SKM-1 treated with dmso at 0.1 percent for 144 hours (cell line): ENCODE measurements at regions not wholly inside any gene's neighbourhood (a gene's known extent, or its start where the extent isn't known, plus 50 kb on each side); places are given as distances from the start of the nearest gene placed in this dataset.
"Not testable (repeated sequence)": the region's sequence is repeated elsewhere in the genome, so short reads cannot be mapped to it uniquely, and the experiment has no call there.

ENCODE experiments used
- DNase-seq: peaks from one replicate; lab custom pipeline; 2025; ENCODE audit not compliant: unreplicated experiment; lab: John Stamatoyannopoulos, UW

DNA sequence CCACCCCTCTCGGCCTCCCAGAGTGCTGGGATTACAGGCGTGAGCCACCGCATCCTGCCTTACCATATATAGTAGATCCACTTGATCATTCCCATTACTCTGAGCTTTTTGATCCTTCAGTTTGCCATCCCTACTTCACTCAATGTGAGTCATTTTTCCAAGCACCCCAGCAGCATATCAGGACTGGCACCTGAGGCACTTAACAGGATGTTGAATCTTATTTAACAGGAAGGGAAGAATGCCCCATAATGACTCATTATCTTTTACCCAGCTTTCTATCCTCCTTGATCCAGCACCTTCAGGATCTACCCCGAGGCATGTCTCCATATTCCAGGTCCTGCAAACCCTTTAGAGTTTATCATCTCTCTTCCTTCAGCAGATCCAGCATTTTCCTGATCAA is 84.9 kb upstream of the CMKLR1 start:
- DNase-seq: no peak

DNA sequence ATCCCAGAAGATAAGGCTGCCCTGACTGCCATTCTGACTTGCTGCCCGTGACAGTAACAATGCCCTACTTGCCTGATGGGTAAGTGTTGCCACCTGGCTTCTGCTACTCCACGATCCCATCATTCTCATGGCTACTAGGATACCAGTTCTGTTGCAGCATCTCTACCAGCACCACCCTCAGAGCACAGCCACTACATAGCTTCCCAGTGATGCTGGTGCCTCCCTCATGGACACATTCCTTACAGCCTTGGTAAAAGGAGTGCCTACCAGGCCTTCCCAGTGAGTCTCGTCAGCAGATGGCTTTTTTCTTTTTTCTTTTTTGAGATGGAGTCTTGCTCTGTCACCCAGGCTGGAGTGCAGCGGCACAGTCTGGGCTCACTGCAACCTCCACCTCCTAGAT is 84.4 kb upstream of the CMKLR1 start:
- DNase-seq: no peak

DNA sequence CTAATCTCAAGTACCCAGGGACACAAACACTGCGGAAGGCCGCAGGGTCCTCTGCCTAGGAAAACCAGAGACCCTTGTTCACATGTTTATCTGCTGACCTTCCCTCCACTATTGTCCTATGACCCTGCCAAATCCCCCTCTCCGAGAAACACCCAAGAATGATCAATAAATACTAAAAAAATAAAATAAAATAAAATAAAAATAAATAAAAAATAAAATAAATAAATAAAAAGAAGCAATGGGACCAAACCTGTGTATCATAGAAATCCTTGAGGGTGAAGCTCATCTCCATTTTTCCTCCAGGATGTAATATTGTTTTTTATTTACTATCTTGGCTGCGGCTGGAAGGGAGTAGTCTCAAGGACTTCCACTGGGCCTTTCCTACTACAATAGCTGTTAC is 82.0 kb upstream of the CMKLR1 start:
- DNase-seq: not testable (repeated sequence)

DNA sequence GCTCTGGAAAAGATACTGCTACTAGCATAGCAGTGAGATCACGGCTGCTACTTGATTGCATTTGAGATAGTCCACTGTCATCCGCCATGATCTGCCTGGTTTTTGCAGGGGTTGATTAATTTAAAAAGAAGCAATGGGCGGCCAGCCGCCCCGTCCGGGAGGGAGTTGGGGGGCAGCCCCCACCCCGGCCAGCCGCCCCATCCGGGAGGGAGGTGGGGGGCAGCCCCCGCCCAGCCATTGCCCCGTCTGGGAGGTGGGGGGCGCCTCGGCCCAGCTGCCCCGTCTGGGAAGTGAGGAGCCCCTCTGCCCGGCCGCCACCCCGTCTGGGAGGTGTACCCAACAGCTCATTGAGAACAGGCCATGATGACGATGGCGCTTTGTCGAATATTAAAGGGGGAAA is 81.3 kb upstream of the CMKLR1 start:
- DNase-seq: not testable (repeated sequence)

DNA sequence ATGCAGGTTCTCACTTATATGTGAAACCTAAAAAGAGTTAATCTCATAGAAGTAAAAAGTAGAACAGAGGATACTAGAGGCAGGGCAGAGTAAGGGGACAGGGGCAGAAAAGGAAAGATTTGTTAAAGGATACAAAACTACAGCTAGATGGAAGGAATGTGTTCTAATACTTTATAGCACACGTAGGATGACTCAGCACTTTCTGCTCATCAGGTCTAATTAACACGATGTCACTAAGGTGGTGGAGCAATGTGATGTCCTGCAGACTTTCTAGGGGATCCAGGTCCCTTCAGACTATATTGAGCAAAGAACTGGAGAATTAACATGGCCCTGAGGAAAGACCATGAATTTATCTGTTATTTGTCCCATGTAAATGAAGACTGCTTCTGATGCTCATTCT is 80.8 kb upstream of the CMKLR1 start:
- no peak for DNase-seq

DNA sequence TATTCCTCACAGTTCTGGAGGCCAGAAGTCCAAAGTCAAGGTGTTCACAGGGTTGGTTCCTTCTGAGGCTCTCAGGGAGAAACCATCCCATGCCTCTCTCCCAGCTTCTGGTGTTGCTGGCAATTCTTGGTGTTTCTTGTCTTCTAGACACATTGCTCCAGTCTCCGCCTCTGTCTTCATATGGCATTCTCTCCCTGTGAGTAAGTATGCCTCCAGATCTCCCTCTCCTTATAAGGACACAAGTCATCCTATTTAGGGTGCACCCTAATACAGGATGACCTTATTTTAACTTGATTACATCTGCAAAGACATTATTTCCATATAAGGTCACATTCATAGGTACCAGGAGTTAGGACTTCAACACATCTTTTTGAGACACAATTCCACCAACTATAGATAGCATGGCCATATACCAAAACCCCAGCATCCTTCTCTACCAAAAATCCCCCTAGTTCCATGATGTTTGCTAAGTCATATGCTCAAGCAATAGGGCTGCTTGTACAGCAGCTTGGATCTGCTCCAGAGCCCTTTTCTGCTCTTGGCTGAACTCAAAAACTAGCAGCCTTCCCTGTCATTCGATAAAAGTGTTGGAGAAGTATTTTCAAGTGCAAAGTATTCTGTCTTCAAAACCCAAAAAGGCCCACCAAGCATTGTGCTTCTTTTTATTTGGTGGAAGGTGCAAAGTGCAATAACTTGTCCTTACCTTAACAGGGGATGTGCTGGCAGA is 79.2 kb upstream of the CMKLR1 start:
- DNase-seq: no peak

DNA sequence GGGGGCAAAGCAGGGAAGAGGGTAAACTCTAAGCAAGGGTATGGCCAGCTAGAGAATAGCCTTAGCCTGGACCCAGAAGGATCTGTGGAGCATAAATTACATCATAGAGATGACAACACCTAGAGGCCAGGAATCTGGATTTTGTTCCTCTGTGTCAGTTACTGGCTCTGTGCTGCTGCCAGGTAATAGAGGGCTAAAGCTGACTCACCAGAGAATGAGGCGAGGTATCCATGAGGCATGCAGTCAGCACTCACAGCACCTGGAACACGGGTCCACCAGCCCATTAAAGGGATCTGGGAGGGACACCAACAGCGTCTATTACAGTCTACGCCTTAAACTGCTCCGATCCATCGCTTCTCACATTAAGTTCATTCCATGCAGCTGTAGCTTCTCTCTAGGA is 74.9 kb upstream of the CMKLR1 start:
- no peak for DNase-seq

DNA sequence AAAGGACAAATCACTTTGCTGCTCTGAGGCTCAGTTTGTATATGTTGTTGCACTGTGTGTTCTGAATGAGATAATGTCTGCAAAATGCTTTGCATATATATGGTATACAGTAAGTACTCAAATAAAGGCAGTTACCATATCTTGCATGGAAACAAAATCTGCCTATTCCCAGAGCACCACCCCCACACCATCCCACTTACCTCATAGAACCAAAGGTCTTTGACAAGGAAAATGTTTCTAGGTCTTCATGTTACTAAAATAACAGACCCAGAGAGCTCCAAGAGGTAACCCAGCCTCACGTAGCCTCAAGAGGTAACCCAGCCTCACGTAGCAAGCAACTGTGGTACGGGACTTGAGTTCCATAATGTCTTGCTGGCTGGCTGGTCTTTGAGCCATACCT is 71.6 kb upstream of the CMKLR1 start:
- no peak for DNase-seq

DNA sequence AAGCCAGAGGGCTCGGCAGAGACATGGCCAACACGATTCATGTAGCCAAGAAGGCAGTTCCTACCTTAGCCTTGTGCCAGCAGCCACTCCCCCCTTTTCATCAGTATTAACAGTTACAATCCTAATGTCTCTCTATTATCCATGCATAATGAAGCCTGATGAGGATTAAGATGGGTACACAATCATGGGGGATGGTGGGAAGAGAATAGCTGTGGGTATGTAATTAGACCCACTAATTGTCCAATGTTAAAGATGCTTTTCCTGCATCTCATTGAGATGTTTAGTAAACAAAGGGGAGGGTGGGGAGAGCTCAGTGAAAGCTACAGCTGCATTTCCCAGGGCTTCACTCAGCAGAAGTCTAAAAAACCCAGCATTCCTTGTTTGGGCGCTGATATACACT is 70.4 kb upstream of the CMKLR1 start:
- no peak for DNase-seq

DNA sequence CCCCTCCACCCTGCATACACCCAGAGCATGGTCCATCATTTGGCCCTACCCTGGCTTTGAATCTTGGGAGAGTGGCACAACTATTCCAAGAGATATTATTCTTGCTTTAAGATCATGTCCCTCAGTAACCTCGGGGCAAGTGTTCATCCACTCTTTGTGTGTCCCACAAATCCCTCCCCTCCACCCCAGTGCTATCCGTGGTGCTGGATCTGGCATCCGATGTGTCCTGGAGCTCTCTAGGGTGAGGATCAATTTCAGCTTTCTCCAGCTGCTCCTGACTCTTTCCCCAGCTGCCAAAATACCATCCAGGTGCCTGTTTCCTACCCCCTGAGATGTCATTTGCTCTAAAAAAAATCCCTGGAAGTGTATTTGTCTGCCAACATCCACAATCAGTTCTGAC is 64.8 kb upstream of the CMKLR1 start:
- no peak for DNase-seq

DNA sequence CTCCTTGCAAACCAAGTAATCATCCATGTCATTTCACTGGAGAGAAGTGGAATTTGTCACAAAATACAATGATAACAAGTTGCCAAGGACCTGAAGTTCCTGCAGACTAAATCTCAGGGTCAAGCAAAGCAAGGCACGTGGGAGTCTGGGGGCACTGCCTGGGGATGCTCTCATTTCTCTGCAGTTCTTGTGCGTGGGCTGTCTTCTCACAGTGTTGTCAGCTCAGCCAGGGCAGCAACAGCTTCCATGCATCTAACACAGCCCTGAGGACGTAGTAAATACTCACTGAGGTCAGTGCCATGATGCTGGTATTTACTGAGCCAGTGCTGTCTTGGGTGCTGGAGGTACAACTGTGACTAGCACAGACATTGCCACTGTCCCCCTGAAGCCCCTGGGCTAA is 62.9 kb upstream of the CMKLR1 start:
- DNase-seq: no peak

DNA sequence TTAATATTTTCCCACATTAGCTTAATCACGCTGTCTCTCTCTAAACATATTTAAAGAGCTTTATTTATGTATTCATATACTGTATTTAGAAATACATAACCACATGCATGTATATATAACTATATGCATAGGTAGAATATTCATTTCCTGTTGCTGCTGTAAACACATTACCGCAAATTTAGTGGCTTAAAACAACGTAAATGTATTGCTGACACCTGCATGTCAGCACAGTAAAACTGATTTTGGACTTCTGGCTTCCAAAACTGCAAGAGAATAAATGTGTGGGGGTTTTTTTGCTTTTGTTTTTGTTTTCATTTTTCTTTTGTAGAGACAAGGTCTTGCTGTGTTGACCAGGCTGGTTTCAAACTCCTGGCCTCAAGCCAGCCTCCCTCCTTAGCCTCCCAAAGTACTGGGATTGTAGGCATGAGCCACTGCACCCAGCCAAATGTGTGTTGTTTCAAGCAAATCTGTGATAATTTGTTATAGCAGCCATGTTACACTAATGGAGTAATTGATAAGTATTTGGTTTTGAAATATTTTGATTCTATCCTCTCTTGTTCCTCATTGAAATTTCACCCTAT is 61.9 kb upstream of the CMKLR1 start:
- DNase-seq: no peak

DNA sequence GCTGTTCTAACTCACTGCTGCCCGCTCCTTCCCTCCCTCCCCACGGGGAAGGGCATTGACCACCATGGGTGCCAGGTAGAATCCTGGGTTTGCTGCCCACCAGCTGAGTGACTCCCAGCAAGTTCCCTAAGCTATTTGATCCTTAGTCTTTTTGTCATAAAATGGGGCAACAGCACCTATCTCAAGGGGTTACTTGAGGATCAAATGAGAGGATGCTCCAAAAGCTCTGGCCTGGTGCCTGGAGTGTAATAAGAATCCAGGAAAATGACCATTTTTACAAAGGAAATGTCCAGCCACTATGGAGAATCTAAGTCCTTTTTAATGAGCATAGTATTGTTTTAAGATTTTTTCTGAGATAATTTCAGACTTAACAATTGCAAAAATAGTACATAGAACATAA is 61.4 kb upstream of the CMKLR1 start:
- no peak for DNase-seq

DNA sequence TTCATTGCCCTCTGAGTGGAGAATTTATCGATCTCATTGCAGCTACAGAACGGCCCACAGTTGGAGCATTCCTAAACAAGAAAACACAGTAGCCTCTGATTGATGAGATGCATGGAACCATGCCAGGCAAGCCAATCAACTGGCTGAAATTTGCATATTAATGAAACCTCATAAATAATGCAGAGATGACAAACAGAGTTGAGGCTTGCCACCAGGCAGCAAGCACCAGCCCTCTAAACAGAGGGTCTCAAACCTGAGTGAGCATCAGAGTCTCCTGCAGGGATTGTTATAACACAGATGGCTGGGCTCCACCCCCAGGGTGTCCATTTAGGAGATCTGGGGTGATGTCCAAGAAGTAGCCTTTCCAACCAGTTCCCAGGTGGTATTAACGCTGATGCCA is 60.9 kb upstream of the CMKLR1 start:
- DNase-seq: no peak

DNA sequence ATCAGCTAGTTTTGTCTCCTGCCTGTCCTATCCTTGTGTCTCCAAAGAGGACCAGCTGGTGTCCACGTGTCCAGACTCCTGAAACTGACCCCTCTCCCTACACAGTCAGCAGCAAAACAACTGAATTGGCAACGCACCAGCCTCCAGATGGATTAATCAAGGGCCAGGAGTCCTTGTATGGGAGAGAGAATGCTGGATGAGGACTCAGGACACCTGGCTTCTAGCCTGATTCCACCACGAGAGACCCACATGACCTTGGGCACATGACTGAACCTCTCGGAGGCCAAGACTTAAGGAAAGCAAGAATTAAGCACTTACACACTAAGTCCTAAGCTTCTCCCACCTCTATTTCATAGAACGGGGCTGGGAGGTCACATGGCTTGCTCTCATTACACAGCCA is 60.4 kb upstream of the CMKLR1 start:
- DNase-seq: no peak

DNA sequence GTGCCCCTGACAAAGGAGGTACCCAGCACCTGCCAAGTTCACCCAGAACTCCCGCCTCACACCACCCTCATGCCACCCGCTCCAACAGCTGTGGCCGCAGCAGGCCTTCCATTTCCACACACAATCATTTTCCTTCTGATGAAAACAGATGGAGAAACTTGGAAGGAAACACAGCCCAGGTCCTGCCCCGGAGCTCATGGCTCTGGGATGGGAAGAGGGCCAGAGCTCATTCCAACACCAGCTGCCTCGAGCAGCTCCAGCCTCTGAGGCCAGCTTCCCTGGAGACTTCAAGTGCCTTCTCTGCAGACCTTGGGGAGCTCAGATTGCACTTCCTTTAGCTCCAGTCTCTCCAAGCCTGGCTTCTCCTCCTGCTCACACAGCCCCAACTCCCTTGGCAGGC is 55.1 kb upstream of the CMKLR1 start:
- no peak for DNase-seq

DNA sequence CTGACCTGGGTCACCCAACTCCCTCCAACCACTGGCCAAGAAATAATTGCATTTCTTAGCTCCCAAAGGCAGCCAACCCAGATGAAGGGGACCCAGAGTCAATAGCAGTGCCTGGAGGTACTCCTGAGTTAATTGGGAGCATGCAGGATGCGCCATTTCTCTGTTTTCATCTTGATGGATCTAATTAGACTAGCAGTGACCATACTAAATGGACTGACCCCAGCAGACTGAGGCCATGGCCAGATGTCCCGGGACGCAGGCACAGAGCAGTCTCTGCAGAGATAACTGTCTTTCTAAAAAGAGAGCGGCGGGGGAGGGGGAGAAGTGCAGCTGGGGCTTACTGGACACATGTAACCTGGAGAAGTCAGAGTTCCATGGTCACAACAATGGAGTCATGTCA is 53.2 kb upstream of the CMKLR1 start:
- DNase-seq: no peak

DNA sequence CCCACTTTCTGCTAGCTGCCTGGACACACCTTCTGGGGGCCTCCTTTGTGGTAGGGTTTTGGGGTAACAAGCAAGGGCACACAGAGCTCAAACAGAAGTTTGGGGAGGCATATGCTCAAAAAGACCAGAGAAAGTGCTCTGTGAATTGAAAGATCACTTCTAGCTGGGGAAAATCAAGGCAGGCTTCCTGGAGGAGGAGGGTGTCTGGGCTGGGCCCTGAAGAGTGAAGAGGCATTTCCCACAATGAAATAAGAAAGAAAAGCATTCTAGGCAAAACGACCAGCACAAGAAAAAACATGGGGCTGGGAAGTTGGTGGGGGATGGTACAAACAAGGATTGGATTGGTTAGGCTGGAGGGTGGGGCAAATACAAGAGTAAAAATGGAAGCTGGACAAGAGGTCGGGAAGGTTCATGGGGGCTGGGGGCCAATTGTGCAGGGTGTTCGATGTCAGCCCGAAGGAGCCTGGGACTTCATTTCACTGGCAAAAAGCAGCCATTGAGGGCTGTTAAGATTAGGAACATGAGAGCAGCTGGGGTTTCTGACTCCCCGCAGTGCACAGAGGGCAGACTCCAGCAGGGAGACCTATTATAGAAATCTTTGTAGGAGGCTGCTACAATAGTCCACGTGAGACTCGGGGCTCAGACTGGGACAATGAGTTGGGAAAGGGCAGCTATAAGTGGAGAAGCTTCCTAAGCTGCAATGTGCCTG is 51.5 kb upstream of the CMKLR1 start:
- DNase-seq: no peak

DNA sequence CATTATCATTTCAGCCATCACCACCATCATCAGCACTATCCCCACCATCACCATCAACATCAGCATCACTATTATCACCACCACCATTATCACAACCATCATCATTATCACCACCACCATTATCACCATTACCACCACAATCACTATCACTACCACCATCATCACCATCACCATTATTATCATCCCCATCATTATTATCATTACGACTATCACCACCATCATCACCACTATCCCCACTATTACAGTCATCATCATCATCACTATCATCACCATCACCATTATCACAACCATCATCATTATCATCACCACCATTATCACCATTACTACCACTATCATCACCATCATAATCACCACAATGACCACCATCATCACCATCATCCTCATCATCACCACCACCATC is 50.4 kb upstream of the CMKLR1 start:
- DNase-seq: no peak
